ENCODE measurements at regions not wholly inside any gene's neighbourhood (a gene's known extent, or its start where the extent isn't known, plus 50 kb on each side); places are given as distances from the start of the nearest gene placed in this dataset.

- no peak for DNase-seq (ENCODE audit: low spot score)
These were observed 787.4 kb downstream of the DACH1 start for GRCh38 chr13:71079638-71080037.

GRCh38 chr13:71068041-71068440, 799.0 kb downstream of the DACH1 start:
- no peak for DNase-seq (ENCODE audit: low spot score)

GRCh38 chr13:71067165-71067815, 799.7 kb downstream of the DACH1 start:
- no peak for DNase-seq (ENCODE audit: low spot score)

GRCh38 chr13:71056581-71056980, 810.4 kb downstream of the DACH1 start:
- DNase-seq (ENCODE audit: low spot score) = no peak

- no peak for DNase-seq (ENCODE audit: low spot score)
These were observed 811.4 kb downstream of the DACH1 start for GRCh38 chr13:71055644-71056043.

GRCh38 chr13:71055047-71055446, 812.0 kb downstream of the DACH1 start:
- no peak for DNase-seq (ENCODE audit: low spot score)

GRCh38 chr13:71054358-71054757, 812.6 kb downstream of the DACH1 start:
- no peak for DNase-seq (ENCODE audit: low spot score)

- no peak for DNase-seq (ENCODE audit: low spot score)
These were observed 815.4 kb downstream of the DACH1 start for GRCh38 chr13:71051573-71051972.

GRCh38 chr13:71046360-71047079, 820.5 kb downstream of the DACH1 start:
- DNase-seq (ENCODE audit: low spot score) = no peak

GRCh38 chr13:71045101-71045500, 821.9 kb downstream of the DACH1 start:
- DNase-seq (ENCODE audit: low spot score) = no peak

- no peak for DNase-seq (ENCODE audit: low spot score)
These were observed 827.6 kb downstream of the DACH1 start for GRCh38 chr13:71039440-71039839.

GRCh38 chr13:71034018-71034417, 833.0 kb downstream of the DACH1 start:
- DNase-seq (ENCODE audit: low spot score) = no peak

- DNase-seq (ENCODE audit: low spot score) = no peak
These were observed 834.0 kb downstream of the DACH1 start for GRCh38 chr13:71033026-71033425.

GRCh38 chr13:71030784-71031183, 836.2 kb downstream of the DACH1 start:
- DNase-seq (ENCODE audit: low spot score) = no peak

GRCh38 chr13:71028884-71029283, 838.1 kb downstream of the DACH1 start:
- DNase-seq (ENCODE audit: low spot score) = no peak

GRCh38 chr13:71021825-71022422, 845.1 kb downstream of the DACH1 start:
- DNase-seq (ENCODE audit: low spot score) = no peak

- no peak for DNase-seq (ENCODE audit: low spot score)
These were observed 848.0 kb downstream of the DACH1 start for GRCh38 chr13:71018995-71019394.

GRCh38 chr13:71018544-71018943, 848.5 kb downstream of the DACH1 start:
- no peak for DNase-seq (ENCODE audit: low spot score)

- no peak for DNase-seq (ENCODE audit: low spot score)
These were observed 849.4 kb downstream of the DACH1 start for GRCh38 chr13:71017607-71018006.

- no peak for DNase-seq (ENCODE audit: low spot score)
These were observed 851.5 kb downstream of the DACH1 start for GRCh38 chr13:71015516-71015915.

- DNase-seq (ENCODE audit: low spot score) = no peak
These were observed 852.0 kb downstream of the DACH1 start for GRCh38 chr13:71015021-71015420.

GRCh38 chr13:71005919-71006318, 861.1 kb downstream of the DACH1 start:
- no peak for DNase-seq (ENCODE audit: low spot score)

GRCh38 chr13:70995338-70995737, 871.7 kb downstream of the DACH1 start:
- no peak for DNase-seq (ENCODE audit: low spot score)
